GM12878 (cell line): ENCODE measurements at regions not wholly inside any gene's neighbourhood (a gene's known extent, or its start where the extent isn't known, plus 50 kb on each side); places are given as distances from the start of the nearest gene placed in this dataset.

Experiments
- FOS ChIP-seq: IDR thresholded peaks from 3 replicates; pipeline ENCODE4 v1.6.1; 2011; ENCODE audit warnings: borderline replicate concordance; ENCODE audit not compliant: insufficient read length; ENCODE audit errors: extremely low read depth
- NFYB ChIP-seq: IDR thresholded peaks from 2 replicates; pipeline ENCODE4 v1.6.1; 2011; ENCODE audit warnings: low read depth, mild to moderate bottlenecking, low read length, improper control_type of control experiment, moderate library complexity; ENCODE audit not compliant: insufficient read depth
- POLR2AphosphoS5 ChIP-seq: IDR thresholded peaks from 2 replicates; pipeline ENCODE4 v1.6.1; 2011; ENCODE audit warnings: mild to moderate bottlenecking, low read length, inconsistent platforms
- SMC3 ChIP-seq: IDR thresholded peaks from 2 replicates; pipeline ENCODE4 v1.6.1; 2011; ENCODE audit warnings: low read length, improper control_type of control experiment, borderline replicate concordance
- TF ChIP-seq, protein P1 (sequence below), 3 experiments: IDR thresholded peaks in 2 of 3; conservative IDR thresholded peaks in 1 of 3; 2 replicates each; pipeline ENCODE4 v1.5.1; 2011; ENCODE audit warnings: low read depth in 3 of 3, low read length in 3 of 3, mild to moderate bottlenecking in 3 of 3, control low read depth in 2 of 3, moderate library complexity in 2 of 3, inconsistent platforms in 1 of 3, mixed read lengths in 1 of 3; ENCODE audit not compliant: control insufficient read depth in 2 of 3, insufficient read depth in 1 of 3; ENCODE audit errors: extremely low read depth in 1 of 3
- TF ChIP-seq, protein P2 (sequence below): IDR thresholded peaks from 2 replicates; pipeline ENCODE4 v1.6.1; 2011; ENCODE audit warnings: low read depth, low read length, improper control_type of control experiment, borderline replicate concordance
- TF ChIP-seq, protein P3 (sequence below): IDR thresholded peaks from 2 replicates; pipeline ENCODE4 v1.6.1; 2012; ENCODE audit warnings: low read length, inconsistent platforms

DNA sequence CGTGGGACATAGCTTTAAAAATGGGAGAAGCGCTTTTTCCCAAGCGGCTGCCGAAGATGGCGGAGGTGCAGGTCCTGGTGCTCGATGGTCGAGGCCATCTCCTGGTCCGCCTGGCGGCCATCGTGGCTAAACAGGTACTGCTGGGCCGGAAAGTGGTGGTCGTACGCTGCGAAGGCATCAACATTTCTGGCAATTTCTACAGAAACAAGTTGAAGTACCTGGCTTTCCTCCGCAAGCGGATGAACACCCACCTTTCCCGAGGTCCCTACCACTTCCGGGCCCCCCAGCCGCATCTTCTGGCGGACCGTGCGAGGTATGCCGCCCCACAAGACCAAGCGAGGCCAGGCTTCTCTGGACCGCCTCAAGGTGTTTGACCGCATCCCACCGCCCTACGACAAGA, 245.5 kb downstream of the MRPL39 start:
- no peak for TF ChIP-seq POLR2AphosphoS5
- TF ChIP-seq FOS, result no peak
- TF ChIP-seq NFYB, result no peak
- TF ChIP-seq, protein P1, sequence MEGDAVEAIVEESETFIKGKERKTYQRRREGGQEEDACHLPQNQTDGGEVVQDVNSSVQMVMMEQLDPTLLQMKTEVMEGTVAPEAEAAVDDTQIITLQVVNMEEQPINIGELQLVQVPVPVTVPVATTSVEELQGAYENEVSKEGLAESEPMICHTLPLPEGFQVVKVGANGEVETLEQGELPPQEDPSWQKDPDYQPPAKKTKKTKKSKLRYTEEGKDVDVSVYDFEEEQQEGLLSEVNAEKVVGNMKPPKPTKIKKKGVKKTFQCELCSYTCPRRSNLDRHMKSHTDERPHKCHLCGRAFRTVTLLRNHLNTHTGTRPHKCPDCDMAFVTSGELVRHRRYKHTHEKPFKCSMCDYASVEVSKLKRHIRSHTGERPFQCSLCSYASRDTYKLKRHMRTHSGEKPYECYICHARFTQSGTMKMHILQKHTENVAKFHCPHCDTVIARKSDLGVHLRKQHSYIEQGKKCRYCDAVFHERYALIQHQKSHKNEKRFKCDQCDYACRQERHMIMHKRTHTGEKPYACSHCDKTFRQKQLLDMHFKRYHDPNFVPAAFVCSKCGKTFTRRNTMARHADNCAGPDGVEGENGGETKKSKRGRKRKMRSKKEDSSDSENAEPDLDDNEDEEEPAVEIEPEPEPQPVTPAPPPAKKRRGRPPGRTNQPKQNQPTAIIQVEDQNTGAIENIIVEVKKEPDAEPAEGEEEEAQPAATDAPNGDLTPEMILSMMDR (IDR thresholded peaks at IDR 0.05 in 2 of 3, conservative IDR thresholded peaks at IDR 0.05 in 1 of 3; ENCODE audit: control insufficient read depth in 2 of 3, extremely low read depth in 1 of 3, insufficient read depth in 1 of 3, low read depth in 3 of 3, low read length in 3 of 3), result no peak
- TF ChIP-seq SMC3, result no peak
- TF ChIP-seq, protein P2, sequence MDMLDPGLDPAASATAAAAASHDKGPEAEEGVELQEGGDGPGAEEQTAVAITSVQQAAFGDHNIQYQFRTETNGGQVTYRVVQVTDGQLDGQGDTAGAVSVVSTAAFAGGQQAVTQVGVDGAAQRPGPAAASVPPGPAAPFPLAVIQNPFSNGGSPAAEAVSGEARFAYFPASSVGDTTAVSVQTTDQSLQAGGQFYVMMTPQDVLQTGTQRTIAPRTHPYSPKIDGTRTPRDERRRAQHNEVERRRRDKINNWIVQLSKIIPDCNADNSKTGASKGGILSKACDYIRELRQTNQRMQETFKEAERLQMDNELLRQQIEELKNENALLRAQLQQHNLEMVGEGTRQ, result no peak
- TF ChIP-seq, protein P3, sequence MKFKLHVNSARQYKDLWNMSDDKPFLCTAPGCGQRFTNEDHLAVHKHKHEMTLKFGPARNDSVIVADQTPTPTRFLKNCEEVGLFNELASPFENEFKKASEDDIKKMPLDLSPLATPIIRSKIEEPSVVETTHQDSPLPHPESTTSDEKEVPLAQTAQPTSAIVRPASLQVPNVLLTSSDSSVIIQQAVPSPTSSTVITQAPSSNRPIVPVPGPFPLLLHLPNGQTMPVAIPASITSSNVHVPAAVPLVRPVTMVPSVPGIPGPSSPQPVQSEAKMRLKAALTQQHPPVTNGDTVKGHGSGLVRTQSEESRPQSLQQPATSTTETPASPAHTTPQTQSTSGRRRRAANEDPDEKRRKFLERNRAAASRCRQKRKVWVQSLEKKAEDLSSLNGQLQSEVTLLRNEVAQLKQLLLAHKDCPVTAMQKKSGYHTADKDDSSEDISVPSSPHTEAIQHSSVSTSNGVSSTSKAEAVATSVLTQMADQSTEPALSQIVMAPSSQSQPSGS, result no peak
